Loucy (cell line): ENCODE measurements at regions not wholly inside any gene's neighbourhood (a gene's known extent, or its start where the extent isn't known, plus 50 kb on each side); places are given as distances from the start of the nearest gene placed in this dataset.

Source experiments
- CTCF ChIP-seq: fragments of 200-600 bp; sonication (generic); conservative IDR thresholded peaks from 2 replicates; pipeline ENCODE4 v1.5.1; 2014; ENCODE audit warnings: mild to moderate bottlenecking, antibody characterized with exemption, low read length
- EZH2phosphoT487 ChIP-seq: fragments of 200-600 bp; IDR thresholded peaks from 2 replicates; pipeline ENCODE4 v1.6.1; 2018; ENCODE audit warnings: antibody characterized with exemption, mild to moderate bottlenecking, moderate library complexity, borderline replicate concordance

GRCh38 chr2:145652036-145652435 is 1132.1 kb upstream of the ZEB2 start:
- no peak for TF ChIP-seq CTCF
- TF ChIP-seq EZH2phosphoT487, result no peak
